ENCODE measurements at regions not wholly inside any gene's neighbourhood (a gene's known extent, or its start where the extent isn't known, plus 50 kb on each side); places are given as distances from the start of the nearest gene placed in this dataset.

- no peak for TF ChIP-seq EZH2 (IDR thresholded peaks at IDR 0.05; ENCODE audit: borderline replicate concordance, low read length)
- TF ChIP-seq, protein P1, sequence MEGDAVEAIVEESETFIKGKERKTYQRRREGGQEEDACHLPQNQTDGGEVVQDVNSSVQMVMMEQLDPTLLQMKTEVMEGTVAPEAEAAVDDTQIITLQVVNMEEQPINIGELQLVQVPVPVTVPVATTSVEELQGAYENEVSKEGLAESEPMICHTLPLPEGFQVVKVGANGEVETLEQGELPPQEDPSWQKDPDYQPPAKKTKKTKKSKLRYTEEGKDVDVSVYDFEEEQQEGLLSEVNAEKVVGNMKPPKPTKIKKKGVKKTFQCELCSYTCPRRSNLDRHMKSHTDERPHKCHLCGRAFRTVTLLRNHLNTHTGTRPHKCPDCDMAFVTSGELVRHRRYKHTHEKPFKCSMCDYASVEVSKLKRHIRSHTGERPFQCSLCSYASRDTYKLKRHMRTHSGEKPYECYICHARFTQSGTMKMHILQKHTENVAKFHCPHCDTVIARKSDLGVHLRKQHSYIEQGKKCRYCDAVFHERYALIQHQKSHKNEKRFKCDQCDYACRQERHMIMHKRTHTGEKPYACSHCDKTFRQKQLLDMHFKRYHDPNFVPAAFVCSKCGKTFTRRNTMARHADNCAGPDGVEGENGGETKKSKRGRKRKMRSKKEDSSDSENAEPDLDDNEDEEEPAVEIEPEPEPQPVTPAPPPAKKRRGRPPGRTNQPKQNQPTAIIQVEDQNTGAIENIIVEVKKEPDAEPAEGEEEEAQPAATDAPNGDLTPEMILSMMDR (conservative IDR thresholded peaks at IDR 0.05 in 1 of 2, IDR thresholded peaks at IDR 0.05 in 1 of 2; ENCODE audit: extremely low read depth in 1 of 2, insufficient read depth in 1 of 2, low read depth in 1 of 2, low read length in 2 of 2): no peak
Observed at GRCh38 chr13:30856005-30856790, 49.9 kb upstream of the MEDAG start.
